HCT116 (cell line): ENCODE measurements at regions not wholly inside any gene's neighbourhood (a gene's known extent, or its start where the extent isn't known, plus 50 kb on each side); places are given as distances from the start of the nearest gene placed in this dataset.

Experiments used
- ATAC-seq: fragments of 200-7000 bp; cut with Tn5 transposase; 2 replicates; pipeline ENCODE4 v1.9.1; 2020; ENCODE audit warnings: mild to moderate bottlenecking, moderate library complexity
- BruUV-seq: library from RNA; stranded (reverse); fragments of 400-500 nt; replicated peaks from 2 replicates; lab custom pipeline; 2021; lab: Mats Ljungman, UMichigan
- CTCF ChIA-PET: fragments of 300-600 bp; sonication (Branson Sonifier 250); formaldehyde crosslinking; loops from one replicate; lab custom pipeline; 2021; ENCODE audit warnings: antibody characterized with exemption; lab: Charles Lee
- POLR2A ChIA-PET: fragments of 300-600, 350-600 bp; sonication (Branson Sonifier 250); formaldehyde crosslinking; loops from one replicate; lab custom pipeline; 2021; ENCODE audit warnings: antibody characterized with exemption; lab: Charles Lee
- RAD21 ChIA-PET, 2 experiments: fragments of 300-600 bp; sonication (Branson Sonifier 250); formaldehyde crosslinking; loops; one replicate each; lab custom pipeline; 2023; ENCODE audit warnings: low total read pairs in 2 of 2; ENCODE audit not compliant: uncharacterized antibody in 2 of 2, unreplicated experiment in 2 of 2, low non-redundant PET in 1 of 2; lab: Charles Lee
- DNase-seq: peaks from one replicate; pipeline ENCODE4 v3.0.0-alpha.2; 2010; ENCODE audit warnings: low read depth, low spot score
- H2AFZ ChIP-seq: fragments of 200-600 bp; shearing (Covaris generic), sonication (generic); 2 replicates; pipeline ENCODE4 v1.6.1; 2017; ENCODE audit warnings: low read depth, mixed run types, mixed read lengths, antibody characterized with exemption, low read length; ENCODE audit not compliant: poor library complexity, severe bottlenecking
- H3K27ac ChIP-seq: 2 replicates; pipeline ENCODE4 v1.5.1; 2012; ENCODE audit warnings: low read depth, low read length
- H3K27me3 ChIP-seq: fragments of 200-600 bp; sonication (generic); 2 replicates; pipeline ENCODE4 v1.6.1; 2016; ENCODE audit warnings: mixed run types, low read length, mixed read lengths; ENCODE audit not compliant: insufficient read depth
- H3K36me3 ChIP-seq, 2 experiments: fragments of 200-500 bp in 1 of 2; fragments of 200-600 bp in 1 of 2; sonication (Bioruptor generic) in 1 of 2; sonication (generic) in 1 of 2; 2 replicates each; pipeline versions ENCODE4 v1.5.1 to v1.6.1; 2014 to 2016; ENCODE audit warnings: low read length in 2 of 2, inconsistent platforms in 1 of 2, mixed read lengths in 1 of 2, mixed run types in 1 of 2; ENCODE audit not compliant: insufficient read depth in 2 of 2, control insufficient read depth in 1 of 2
- H3K4me1 ChIP-seq, 2 experiments: fragments of 200-600 bp in 1 of 2; sonication (generic) in 1 of 2; 2 replicates each; pipeline versions ENCODE4 v1.5.1 to v1.6.1; 2012 to 2017; ENCODE audit warnings: low read length in 2 of 2, inconsistent platforms in 1 of 2, mild to moderate bottlenecking in 1 of 2, mixed read lengths in 1 of 2, mixed run types in 1 of 2, moderate library complexity in 1 of 2; ENCODE audit not compliant: insufficient read depth in 2 of 2, control insufficient read depth in 1 of 2
- H3K4me2 ChIP-seq: fragments of 200-600 bp; sonication (generic); 2 replicates; pipeline ENCODE4 v1.6.1; 2017; ENCODE audit warnings: mixed run types, low read length, mixed read lengths
- H3K4me3 ChIP-seq, 2 experiments: fragments of 200-600 bp in 1 of 2; sonication (generic) in 1 of 2; replicated peaks in 1 of 2; 2 replicates each; pipeline ENCODE4 v1.5.1; 2011 to 2016; ENCODE audit warnings: low read length in 2 of 2, control low read depth in 1 of 2, low read depth in 1 of 2, mild to moderate bottlenecking in 1 of 2, mixed read lengths in 1 of 2, mixed run types in 1 of 2
- H3K79me2 ChIP-seq: fragments of 200-600 bp; sonication (generic); 2 replicates; pipeline ENCODE4 v1.6.1; 2017; ENCODE audit warnings: mild to moderate bottlenecking, mixed run types, low read length, moderate library complexity, mixed read lengths; ENCODE audit not compliant: insufficient read depth
- H3K9ac ChIP-seq: fragments of 200-600 bp; sonication (generic); 2 replicates; pipeline ENCODE4 v1.6.1; 2016; ENCODE audit warnings: low read length, mixed read lengths
- H3K9me2 ChIP-seq: fragments of 200-600 bp; sonication (generic), shearing (Covaris generic); 2 replicates; pipeline ENCODE4 v1.6.1; 2017; ENCODE audit warnings: mixed run types, mild to moderate bottlenecking, moderate library complexity; ENCODE audit not compliant: insufficient read depth
- H3K9me3 ChIP-seq, 2 experiments: fragments of 200-500 bp in 1 of 2; fragments of 200-600 bp in 1 of 2; sonication (Bioruptor generic) in 1 of 2; sonication (generic) in 1 of 2; 2 replicates each; pipeline ENCODE4 v1.6.1; 2014 to 2017; ENCODE audit warnings: low read length in 2 of 2, mixed read lengths in 2 of 2, inconsistent platforms in 1 of 2, low read depth in 1 of 2, mild to moderate bottlenecking in 1 of 2, mixed run types in 1 of 2, moderate library complexity in 1 of 2; ENCODE audit not compliant: control insufficient read depth in 1 of 2, insufficient read depth in 1 of 2
- H4K20me1 ChIP-seq: fragments of 200-600 bp; sonication (generic), shearing (Covaris generic); 2 replicates; pipeline ENCODE4 v1.6.1; 2017; ENCODE audit warnings: mixed run types, mild to moderate bottlenecking, moderate library complexity; ENCODE audit not compliant: insufficient read depth
- CBX3 ChIP-seq: IDR thresholded peaks from 2 replicates; pipeline ENCODE4 v1.6.1; 2012; ENCODE audit warnings: low read depth
- CEBPB ChIP-seq: IDR thresholded peaks from 2 replicates; pipeline ENCODE4 v1.6.1; 2012; ENCODE audit warnings: low read depth
- EGR1 ChIP-seq: IDR thresholded peaks from 2 replicates; pipeline ENCODE4 v1.6.1; 2012; ENCODE audit warnings: low read depth
- JUND ChIP-seq: IDR thresholded peaks from 2 replicates; pipeline ENCODE4 v1.6.1; 2012
- POLR2AphosphoS5 ChIP-seq: IDR thresholded peaks from 2 replicates; pipeline ENCODE4 v1.6.1; 2011; ENCODE audit warnings: mild to moderate bottlenecking, low read depth, low read length, moderate library complexity
- RAD21 ChIP-seq: IDR thresholded peaks from 2 replicates; pipeline ENCODE4 v1.6.1; 2012; ENCODE audit warnings: low read depth, mild to moderate bottlenecking
- SP1 ChIP-seq: IDR thresholded peaks from 2 replicates; pipeline ENCODE4 v1.6.1; 2012; ENCODE audit warnings: low read depth
- YY1 ChIP-seq: IDR thresholded peaks from 2 replicates; pipeline ENCODE4 v1.6.1; 2011; ENCODE audit warnings: low read length, low read depth, moderate library complexity, mild to moderate bottlenecking; ENCODE audit not compliant: insufficient replicate concordance; ENCODE audit errors: extremely low read depth
- ZFX ChIP-seq: fragments of 450-650 bp; IDR thresholded peaks from 2 replicates; pipeline ENCODE4 v1.6.1; 2017
- intact Hi-C: fragments of 100-400 bp; cut with micrococcal nuclease; formaldehyde crosslinking; loops from 2 replicates; pipeline ENCODE4 v1.10.0; 2022
- TF ChIP-seq, protein P1 (sequence below): IDR thresholded peaks from 2 replicates; pipeline ENCODE4 v1.6.1; 2012
- TF ChIP-seq, protein P2 (sequence below), 3 experiments: fragments of 200-600 bp in 1 of 3; sonication (generic) in 1 of 3; IDR thresholded peaks in 2 of 3; conservative IDR thresholded peaks in 1 of 3; 2 replicates each; pipeline ENCODE4 v1.5.1; 2012 to 2017; ENCODE audit warnings: low read depth in 2 of 3, low read length in 2 of 3, antibody characterized with exemption in 1 of 3, borderline replicate concordance in 1 of 3, control low read depth in 1 of 3, mild to moderate bottlenecking in 1 of 3, mixed read lengths in 1 of 3, mixed run types in 1 of 3, moderate library complexity in 1 of 3; ENCODE audit not compliant: insufficient read depth in 1 of 3

DNA sequence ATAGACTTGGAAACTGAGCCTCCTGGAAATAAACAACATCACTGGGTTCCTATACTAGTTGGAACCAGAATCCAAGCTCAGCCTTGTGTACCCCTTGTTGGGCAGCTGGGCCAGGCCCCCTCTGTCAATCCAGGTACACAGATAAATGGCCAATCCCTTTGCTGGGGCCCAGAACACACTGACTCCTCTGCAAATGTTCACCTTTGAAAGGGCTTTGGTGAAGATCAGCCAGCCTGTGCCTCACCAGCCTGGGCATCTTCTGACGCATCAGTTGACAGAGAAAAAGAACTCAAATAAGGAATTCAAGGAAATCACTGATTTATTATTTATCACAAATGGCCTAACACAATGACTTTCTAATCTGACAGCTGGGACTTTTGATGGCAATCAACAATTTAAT, 1090.2 kb downstream of the BCL11B start:
- H3K36me3 ChIP-seq = no peaks in the 10 kb centered on the region
- H3K9me3 ChIP-seq = peaks cover 0 to 3% of the 10 kb centered on the region in 2 experiments; a peak in 1 of 4 replicates
- POLR2A ChIA-PET = no interaction called here
- intact Hi-C loops = no loop called here
- no peak for ATAC-seq
- BruUV-seq = no TSS peak
- RAD21 ChIA-PET = no interaction called here
- H3K79me2 ChIP-seq = no peaks in the 10 kb centered on the region
- H3K9ac ChIP-seq = no peak overlapping the region
- no peak overlapping the region for H3K27ac ChIP-seq
- no peaks in the 10 kb centered on the region for H3K4me1 ChIP-seq
- no peak overlapping the region for H2AFZ ChIP-seq
- no peak overlapping the region for H3K4me3 ChIP-seq
- no peaks in the 10 kb centered on the region for H4K20me1 ChIP-seq
- CTCF ChIA-PET = no interaction called here
- no peaks in the 10 kb centered on the region for H3K9me2 ChIP-seq
- TF ChIP-seq CEBPB = no peak
- TF ChIP-seq, protein P1, sequence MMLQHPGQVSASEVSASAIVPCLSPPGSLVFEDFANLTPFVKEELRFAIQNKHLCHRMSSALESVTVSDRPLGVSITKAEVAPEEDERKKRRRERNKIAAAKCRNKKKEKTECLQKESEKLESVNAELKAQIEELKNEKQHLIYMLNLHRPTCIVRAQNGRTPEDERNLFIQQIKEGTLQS = no peak
- TF ChIP-seq ZFX = no peak
- TF ChIP-seq, protein P2, sequence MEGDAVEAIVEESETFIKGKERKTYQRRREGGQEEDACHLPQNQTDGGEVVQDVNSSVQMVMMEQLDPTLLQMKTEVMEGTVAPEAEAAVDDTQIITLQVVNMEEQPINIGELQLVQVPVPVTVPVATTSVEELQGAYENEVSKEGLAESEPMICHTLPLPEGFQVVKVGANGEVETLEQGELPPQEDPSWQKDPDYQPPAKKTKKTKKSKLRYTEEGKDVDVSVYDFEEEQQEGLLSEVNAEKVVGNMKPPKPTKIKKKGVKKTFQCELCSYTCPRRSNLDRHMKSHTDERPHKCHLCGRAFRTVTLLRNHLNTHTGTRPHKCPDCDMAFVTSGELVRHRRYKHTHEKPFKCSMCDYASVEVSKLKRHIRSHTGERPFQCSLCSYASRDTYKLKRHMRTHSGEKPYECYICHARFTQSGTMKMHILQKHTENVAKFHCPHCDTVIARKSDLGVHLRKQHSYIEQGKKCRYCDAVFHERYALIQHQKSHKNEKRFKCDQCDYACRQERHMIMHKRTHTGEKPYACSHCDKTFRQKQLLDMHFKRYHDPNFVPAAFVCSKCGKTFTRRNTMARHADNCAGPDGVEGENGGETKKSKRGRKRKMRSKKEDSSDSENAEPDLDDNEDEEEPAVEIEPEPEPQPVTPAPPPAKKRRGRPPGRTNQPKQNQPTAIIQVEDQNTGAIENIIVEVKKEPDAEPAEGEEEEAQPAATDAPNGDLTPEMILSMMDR (IDR thresholded peaks at IDR 0.05 in 2 of 3, conservative IDR thresholded peaks at IDR 0.05 in 1 of 3; ENCODE audit: borderline replicate concordance in 1 of 3, insufficient read depth in 1 of 3, low read depth in 2 of 3, low read length in 2 of 3) = no peak
- no peak for TF ChIP-seq SP1
- TF ChIP-seq YY1 = no peak
- TF ChIP-seq CBX3 = no peak
- no peak for TF ChIP-seq POLR2AphosphoS5
- TF ChIP-seq RAD21 = no peak
- no peak for TF ChIP-seq EGR1
- TF ChIP-seq JUND = no peak
- H3K4me2 ChIP-seq = no peak overlapping the region
- no peaks in the 10 kb centered on the region for H3K27me3 ChIP-seq
- DNase-seq = no peak
